GM12872 (cell line): ENCODE measurements at regions not wholly inside any gene's neighbourhood (a gene's known extent, or its start where the extent isn't known, plus 50 kb on each side); places are given as distances from the start of the nearest gene placed in this dataset.

Experiments
- TF ChIP-seq, protein P1 (sequence below): IDR thresholded peaks from 3 replicates; pipeline ENCODE4 v1.5.1; 2011; ENCODE audit warnings: low read depth, mild to moderate bottlenecking, low read length, moderate library complexity; ENCODE audit not compliant: insufficient read depth

DNA sequence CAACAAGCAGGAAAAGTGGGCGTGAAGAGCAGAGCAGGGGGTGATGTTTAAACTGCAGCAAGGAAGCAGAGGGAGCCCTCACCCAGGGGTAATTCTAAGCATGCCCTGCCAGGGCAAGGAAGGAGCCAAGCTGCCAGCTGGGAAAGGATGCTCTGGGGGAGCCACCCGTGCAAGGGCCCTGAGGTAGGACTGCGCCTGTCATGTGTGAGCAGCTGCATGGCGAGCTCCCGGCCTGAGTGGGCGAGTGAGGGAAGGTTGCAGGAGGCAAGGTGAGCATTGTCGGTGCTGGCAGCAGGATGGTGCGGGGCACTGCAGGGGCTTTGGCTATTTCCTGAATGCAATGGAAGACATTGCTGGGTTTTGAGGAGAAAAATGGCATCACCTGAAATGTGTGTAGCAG, 107.2 kb downstream of the COPS8 start:
- TF ChIP-seq, protein P1, sequence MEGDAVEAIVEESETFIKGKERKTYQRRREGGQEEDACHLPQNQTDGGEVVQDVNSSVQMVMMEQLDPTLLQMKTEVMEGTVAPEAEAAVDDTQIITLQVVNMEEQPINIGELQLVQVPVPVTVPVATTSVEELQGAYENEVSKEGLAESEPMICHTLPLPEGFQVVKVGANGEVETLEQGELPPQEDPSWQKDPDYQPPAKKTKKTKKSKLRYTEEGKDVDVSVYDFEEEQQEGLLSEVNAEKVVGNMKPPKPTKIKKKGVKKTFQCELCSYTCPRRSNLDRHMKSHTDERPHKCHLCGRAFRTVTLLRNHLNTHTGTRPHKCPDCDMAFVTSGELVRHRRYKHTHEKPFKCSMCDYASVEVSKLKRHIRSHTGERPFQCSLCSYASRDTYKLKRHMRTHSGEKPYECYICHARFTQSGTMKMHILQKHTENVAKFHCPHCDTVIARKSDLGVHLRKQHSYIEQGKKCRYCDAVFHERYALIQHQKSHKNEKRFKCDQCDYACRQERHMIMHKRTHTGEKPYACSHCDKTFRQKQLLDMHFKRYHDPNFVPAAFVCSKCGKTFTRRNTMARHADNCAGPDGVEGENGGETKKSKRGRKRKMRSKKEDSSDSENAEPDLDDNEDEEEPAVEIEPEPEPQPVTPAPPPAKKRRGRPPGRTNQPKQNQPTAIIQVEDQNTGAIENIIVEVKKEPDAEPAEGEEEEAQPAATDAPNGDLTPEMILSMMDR, result no peak

DNA sequence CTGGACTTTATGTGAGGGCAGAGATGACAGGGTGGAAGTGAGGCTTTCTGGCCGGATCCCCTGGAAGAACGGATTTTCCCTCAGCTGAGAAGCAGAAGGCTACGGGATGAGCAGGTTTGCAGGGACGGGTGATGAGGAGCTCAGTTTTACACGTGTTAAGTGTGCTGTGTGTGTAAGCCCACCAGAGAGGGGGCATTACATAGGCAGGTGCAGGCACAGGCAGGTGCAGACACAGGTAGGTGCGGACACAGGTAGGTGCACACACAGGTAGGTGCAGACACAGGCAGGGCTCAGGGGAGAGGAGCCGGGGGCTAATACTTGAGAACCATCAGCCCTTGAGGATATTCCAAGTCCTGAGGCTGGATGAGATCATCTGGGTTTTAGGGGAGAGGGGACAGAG, 107.7 kb downstream of the COPS8 start:
- TF ChIP-seq, protein P1, result no peak

DNA sequence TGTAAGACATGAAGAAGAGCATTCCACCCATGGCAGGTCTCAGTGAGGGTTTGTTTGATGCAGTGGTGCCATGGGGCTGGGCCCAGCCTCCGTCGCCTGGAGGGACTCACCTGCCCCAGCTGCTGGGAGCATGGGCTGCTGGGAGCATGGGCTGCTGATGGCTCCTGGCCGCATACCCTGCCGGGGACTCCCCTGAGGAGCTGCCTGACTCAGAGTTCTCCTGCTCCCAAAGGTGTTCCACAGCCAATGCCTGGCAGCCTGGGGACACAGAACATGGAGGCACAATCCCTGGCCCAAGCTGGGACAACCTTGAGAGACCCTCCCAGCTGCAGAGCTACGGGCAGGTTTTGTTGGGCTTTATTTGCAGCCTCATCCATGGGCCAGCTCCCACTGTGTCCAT, 108.4 kb downstream of the COPS8 start:
- TF ChIP-seq, protein P1, result no peak

DNA sequence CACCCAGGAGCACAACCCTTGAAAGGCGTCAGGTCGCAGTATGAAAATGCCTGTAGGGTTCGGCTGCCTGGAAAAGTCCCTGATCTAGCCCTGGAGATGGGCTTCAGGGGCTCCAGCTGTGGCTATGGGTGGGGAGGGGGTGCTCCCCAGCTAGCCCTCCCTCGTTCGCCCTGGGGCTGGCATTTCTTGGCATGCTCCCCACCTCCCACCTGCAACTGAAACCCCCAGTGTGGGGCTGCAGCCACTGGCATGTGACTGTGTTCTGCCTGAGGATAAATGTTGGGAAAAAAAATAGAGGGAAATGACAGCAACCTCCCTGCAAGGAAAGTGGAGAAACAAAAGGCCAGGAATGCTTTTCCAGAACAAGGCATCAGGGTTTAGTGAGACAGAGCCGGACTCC, 109.2 kb downstream of the COPS8 start:
- TF ChIP-seq, protein P1, result no peak

DNA sequence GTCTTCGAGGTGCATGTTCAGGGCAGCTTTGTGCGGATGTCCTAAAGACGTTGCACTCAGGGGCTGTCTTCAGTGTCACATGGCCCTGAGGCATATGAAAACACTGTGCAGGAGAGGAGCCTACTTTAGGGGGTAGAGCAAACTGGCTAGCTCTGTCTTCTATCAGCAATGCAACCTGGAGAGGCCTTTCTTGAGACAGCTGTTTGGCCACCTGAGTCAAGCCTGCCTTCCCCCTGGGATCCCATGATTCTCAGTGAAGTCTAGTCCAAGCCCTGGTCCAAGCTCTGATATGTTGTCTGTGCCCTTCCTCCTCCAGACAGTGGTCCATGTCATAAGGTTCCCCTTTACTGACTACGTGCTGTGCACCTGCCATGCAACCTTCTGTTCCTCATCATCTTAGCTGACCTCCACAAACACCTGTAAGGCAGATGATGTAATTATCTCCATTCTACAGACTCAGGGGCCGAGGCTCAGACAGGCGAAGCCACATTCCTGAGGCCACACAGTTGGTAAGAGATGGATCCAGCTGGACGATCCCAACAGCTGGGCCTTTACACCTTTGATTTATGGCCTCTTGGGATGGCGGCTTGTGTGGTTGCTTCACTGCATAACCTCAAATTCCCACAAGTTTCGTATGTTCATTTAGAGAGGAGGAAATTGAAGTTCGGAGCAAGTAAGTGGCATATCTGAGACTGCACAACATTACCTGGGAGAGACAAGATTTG, 109.9 kb downstream of the COPS8 start:
- TF ChIP-seq, protein P1, result no peak

DNA sequence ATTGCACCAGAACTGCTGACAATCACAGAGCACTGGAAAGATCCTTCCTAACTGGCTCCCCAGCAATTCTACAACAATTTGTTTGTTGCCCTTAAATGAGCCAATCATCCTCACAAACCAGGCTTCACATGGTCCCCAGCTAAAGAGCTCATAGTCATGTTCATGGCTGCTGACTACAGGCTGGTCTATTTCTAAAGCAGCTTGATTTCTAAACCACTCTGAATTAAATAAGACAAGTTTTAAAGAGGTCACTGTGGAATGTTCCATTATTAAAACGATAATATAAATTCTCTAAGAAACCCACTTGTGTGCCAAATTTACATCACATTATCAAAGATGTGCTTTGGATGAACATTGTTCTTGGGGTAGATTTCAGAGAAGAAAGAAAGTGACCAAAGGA, 110.7 kb downstream of the COPS8 start:
- TF ChIP-seq, protein P1, result no peak

DNA sequence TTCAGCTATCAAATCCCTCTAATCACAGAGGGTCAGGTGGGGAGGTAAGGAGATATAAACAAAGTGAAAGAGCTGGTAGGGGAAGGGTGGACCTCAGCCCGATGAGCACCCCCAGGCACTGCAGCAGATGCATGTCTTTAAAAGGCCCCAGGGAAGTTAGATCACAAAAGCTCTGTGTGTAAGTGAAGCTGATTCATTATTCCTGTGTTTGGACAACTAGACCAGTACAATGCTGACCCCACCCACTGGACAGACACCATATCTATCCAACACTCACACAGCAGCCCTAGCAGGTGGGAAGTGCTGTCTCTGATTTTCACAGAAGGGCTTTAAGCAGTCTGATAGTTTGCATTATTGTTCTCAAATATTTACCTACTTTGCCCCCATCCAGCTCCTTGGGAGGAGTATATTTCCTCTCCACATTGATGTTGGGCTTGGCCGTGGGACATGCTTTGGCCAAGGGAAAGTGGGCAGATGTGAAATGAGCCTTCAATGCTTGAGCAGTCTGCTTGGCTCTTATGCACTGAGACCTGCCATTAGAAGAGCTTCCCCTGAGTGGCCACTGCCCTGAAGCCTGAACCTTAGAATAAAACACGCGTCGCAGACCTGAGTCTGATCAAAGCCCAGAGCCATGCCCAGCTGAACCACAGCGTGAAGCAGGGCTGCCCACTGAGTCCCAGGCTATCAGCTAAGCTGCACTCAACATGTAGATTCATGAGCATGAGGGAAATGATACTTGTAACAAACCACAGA, 111.4 kb downstream of the COPS8 start:
- TF ChIP-seq, protein P1, result no peak
